Mesendoderm (in vitro differentiated cells): ENCODE measurements at regions not wholly inside any gene's neighbourhood (a gene's known extent, or its start where the extent isn't known, plus 50 kb on each side); places are given as distances from the start of the nearest gene placed in this dataset.

ENCODE experiments used
- DNase-seq: peaks from one replicate; pipeline ENCODE4 v3.0.0; 2013
- H2AK5ac ChIP-seq: 2 replicates; pipeline ENCODE4 v1.6.1; 2013; ENCODE audit warnings: low read length, inconsistent platforms
- H2BK120ac ChIP-seq: 2 replicates; pipeline ENCODE4 v1.6.1; 2013; ENCODE audit warnings: low read depth, mild to moderate bottlenecking, low read length, moderate library complexity, mixed read lengths
- H2BK15ac ChIP-seq: replicated peaks from 2 replicates; pipeline ENCODE4 v1.6.1; 2013; ENCODE audit warnings: low read depth, mild to moderate bottlenecking, moderate library complexity
- H2BK5ac ChIP-seq: 2 replicates; pipeline ENCODE4 v1.6.1; 2013; ENCODE audit warnings: low read length, inconsistent platforms
- H3K18ac ChIP-seq: 2 replicates; pipeline ENCODE4 v1.6.1; 2013; ENCODE audit warnings: mild to moderate bottlenecking, low read length, mixed read lengths
- H3K23ac ChIP-seq: one replicate; pipeline ENCODE4 v1.6.1; 2013; ENCODE audit warnings: low read length
- H3K27ac ChIP-seq: 2 replicates; pipeline ENCODE4 v1.5.1; 2013; ENCODE audit warnings: low read depth, mild to moderate bottlenecking, inconsistent platforms, low read length, moderate library complexity
- H3K27me3 ChIP-seq: 2 replicates; pipeline ENCODE4 v1.6.1; 2013; ENCODE audit warnings: low read length, control low read depth, mild to moderate bottlenecking, inconsistent platforms; ENCODE audit not compliant: insufficient read depth, poor library complexity
- H3K36me3 ChIP-seq: 2 replicates; pipeline ENCODE4 v1.6.1; 2013; ENCODE audit warnings: low read length, inconsistent platforms; ENCODE audit not compliant: control insufficient read depth, insufficient read depth
- H3K4ac ChIP-seq: one replicate; pipeline ENCODE4 v1.6.1; 2013; ENCODE audit warnings: low read depth, mild to moderate bottlenecking, low read length, moderate library complexity
- H3K4me1 ChIP-seq: 2 replicates; pipeline ENCODE4 v1.6.1; 2013; ENCODE audit warnings: low read depth, low read length, inconsistent platforms; ENCODE audit not compliant: control insufficient read depth
- H3K4me2 ChIP-seq: 2 replicates; pipeline ENCODE4 v1.6.1; 2013; ENCODE audit warnings: low read length
- H3K4me3 ChIP-seq: 2 replicates; pipeline ENCODE4 v1.5.1; 2013; ENCODE audit warnings: mild to moderate bottlenecking, low read length
- H3K56ac ChIP-seq: one replicate; pipeline ENCODE4 v1.6.1; 2013; ENCODE audit warnings: low read length
- H3K79me1 ChIP-seq: 2 replicates; pipeline ENCODE4 v1.6.1; 2013; ENCODE audit warnings: low read length, inconsistent platforms
- H3K79me2 ChIP-seq: 2 replicates; pipeline ENCODE4 v1.6.1; 2013; ENCODE audit warnings: mild to moderate bottlenecking, low read length; ENCODE audit not compliant: control insufficient read depth, insufficient read depth
- H3K9ac ChIP-seq: 2 replicates; pipeline ENCODE4 v1.6.1; 2013; ENCODE audit warnings: low read length, inconsistent platforms
- H4K5ac ChIP-seq: one replicate; pipeline ENCODE4 v1.6.1; 2013; ENCODE audit warnings: low read length
- H4K8ac ChIP-seq: one replicate; pipeline ENCODE4 v1.6.1; 2013; ENCODE audit warnings: low read depth, mild to moderate bottlenecking, control low read depth, low read length, moderate library complexity
- WGBS: extraction: QIAGEN DNeasy Blood & Tissue Kit; methylation state at CpG from one replicate; pipeline ENCODE4 v1.1.7; 2013; ENCODE audit warnings: low lambda C conversion rate, missing lambda C conversion rate; ENCODE audit not compliant: insufficient coverage; ENCODE audit errors: extremely low coverage; 5-methylcytosine and 5-hydroxymethylcytosine counted together

DNA sequence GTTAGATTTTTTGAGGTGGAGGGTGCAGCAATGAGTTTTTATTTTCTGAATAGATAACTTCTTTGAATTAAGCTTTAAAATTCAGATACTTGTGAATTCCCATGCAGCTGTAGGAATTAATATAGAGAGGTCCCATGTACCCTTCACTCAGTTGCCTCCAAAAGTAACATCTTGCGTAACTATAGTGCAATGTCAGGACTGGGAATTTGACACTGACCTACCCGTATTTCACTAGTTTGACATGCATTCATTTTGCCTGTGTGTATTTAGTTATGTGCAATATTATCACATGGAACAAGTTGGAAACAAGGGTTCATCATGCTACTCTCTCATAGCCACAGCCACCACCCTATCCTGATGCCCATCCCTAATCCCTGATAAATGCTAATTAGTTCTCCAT, 147.1 kb upstream of the IGFBP3 start:
- no peak overlapping the region for H2BK120ac ChIP-seq
- H3K4me3 ChIP-seq: no peak overlapping the region
- no peaks in the 10 kb centered on the region for H3K27me3 ChIP-seq
- no peaks in the 10 kb centered on the region for H3K4me1 ChIP-seq
- H3K36me3 ChIP-seq: no peaks in the 10 kb centered on the region
- no peak overlapping the region for H2BK15ac ChIP-seq
- WGBS: no CpG with 5 or more reads among the region's 2 CpGs
- H3K4ac ChIP-seq: no peak overlapping the region
- H3K4me2 ChIP-seq: no peak overlapping the region
- no peak overlapping the region for H3K27ac ChIP-seq
- no peak overlapping the region for H3K18ac ChIP-seq
- H4K8ac ChIP-seq: no peak overlapping the region
- H2BK5ac ChIP-seq: no peak overlapping the region
- H2AK5ac ChIP-seq: no peak overlapping the region
- H3K9ac ChIP-seq: no peak overlapping the region
- DNase-seq: no peak
- no peak overlapping the region for H4K5ac ChIP-seq
- H3K79me2 ChIP-seq: no peaks in the 10 kb centered on the region
- no peak overlapping the region for H3K56ac ChIP-seq
- no peak overlapping the region for H3K23ac ChIP-seq
- H3K79me1 ChIP-seq: no peaks in the 10 kb centered on the region

DNA sequence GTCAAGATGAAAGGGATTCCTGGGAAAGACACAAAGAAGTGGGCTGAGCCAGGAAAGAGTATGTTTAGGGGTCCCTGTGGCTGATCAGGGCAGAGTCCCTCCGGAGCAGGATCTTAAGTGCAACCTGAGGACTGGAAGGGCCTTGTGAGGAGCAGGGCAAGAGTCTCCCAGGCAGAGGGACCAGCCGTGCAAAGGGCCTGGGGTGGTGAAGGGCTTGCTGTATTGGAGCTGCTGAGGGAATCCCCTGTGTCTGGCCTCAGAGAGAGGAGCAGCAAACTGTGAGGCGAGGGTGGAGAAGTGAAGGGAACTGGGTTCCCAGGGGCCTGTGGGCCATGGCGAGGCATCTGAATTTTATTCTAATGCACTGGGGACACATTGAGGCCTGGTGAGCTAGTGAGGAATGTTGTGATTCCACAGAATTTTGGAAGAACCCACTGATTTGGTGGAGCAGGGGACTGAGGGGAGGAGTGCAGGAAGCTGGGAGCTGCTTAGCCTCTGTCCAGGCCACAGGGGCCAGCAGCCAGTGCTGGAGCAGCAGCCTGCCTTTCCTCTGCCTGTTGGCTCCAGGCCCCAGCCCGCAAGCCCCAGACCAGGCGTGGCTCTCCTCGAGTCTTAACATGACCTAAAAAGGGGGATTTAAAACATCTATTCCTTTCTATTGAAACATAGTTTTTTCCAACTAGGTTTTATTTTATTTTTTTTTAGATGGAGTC, 138.4 kb upstream of the IGFBP3 start:
- Histone ChIP-seq H3K4me3 (no peak overlapping the region), H4K8ac (no peak overlapping the region), H3K9ac (no peak overlapping the region), H3K27ac (no peak overlapping the region), H3K18ac (no peak overlapping the region), H3K56ac (no peak overlapping the region), H3K36me3 (no peaks in the 10 kb centered on the region), H2BK15ac (no peak overlapping the region), H3K4me1 (no peaks in the 10 kb centered on the region), H2BK5ac (no peak overlapping the region), H3K4ac (no peak overlapping the region), H3K4me2 (no peak overlapping the region), H3K79me2 (no peaks in the 10 kb centered on the region), H4K5ac (no peak overlapping the region), H3K79me1 (no peaks in the 10 kb centered on the region), H3K23ac (no peak overlapping the region), H2AK5ac (no peak overlapping the region), H3K27me3 (no peaks in the 10 kb centered on the region), H2BK120ac (no peak overlapping the region)
- no peak for DNase-seq
- no CpG with 5 or more reads among the region's 7 CpGs for WGBS

DNA sequence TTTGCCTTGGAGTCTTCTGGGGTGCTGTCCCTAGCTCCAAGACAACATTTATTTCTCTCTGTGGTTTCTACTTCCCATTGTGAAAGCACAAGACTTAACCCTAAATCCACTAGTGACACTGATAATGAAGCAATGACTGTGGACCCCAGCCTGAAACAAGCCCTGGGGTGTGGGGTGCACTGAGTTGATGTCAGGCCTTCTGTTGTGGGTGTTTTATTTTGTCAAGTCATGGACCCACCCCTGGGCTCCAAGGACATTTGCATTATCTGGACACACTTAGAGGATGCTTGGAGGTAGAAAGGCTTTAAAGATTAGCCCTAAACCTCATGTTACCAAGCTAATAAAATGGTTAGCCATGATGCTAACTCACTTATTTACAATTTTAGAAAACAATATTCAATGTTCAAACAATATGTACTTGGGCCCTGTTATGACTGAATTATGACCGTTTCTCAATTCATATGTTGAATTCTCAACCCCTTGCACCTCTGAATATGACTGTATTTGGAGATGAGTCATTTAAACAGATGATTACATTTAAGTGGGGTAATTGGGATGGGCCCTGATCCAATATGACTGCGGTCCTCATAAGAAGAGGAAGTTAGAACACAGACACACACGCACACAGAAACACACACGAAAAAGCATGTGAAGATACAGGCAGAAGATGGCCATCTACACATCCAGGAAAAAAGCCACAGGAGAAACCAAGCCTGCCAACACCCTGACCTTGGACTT, 137.2 kb upstream of the IGFBP3 start:
- H3K56ac ChIP-seq: no peak overlapping the region
- DNase-seq: no peak
- H3K36me3 ChIP-seq: no peaks in the 10 kb centered on the region
- H2BK5ac ChIP-seq: no peak overlapping the region
- H3K79me2 ChIP-seq: no peaks in the 10 kb centered on the region
- H3K4ac ChIP-seq: no peak overlapping the region
- H2BK15ac ChIP-seq: no peak overlapping the region
- no peak overlapping the region for H4K5ac ChIP-seq
- H4K8ac ChIP-seq: no peak overlapping the region
- no peak overlapping the region for H3K4me3 ChIP-seq
- H3K27ac ChIP-seq: no peak overlapping the region
- no peak overlapping the region for H3K4me2 ChIP-seq
- H3K23ac ChIP-seq: no peak overlapping the region
- no CpG with 5 or more reads among the region's 4 CpGs for WGBS
- H3K4me1 ChIP-seq: no peaks in the 10 kb centered on the region
- no peak overlapping the region for H2BK120ac ChIP-seq
- H2AK5ac ChIP-seq: no peak overlapping the region
- no peak overlapping the region for H3K18ac ChIP-seq
- no peaks in the 10 kb centered on the region for H3K27me3 ChIP-seq
- no peak overlapping the region for H3K9ac ChIP-seq
- H3K79me1 ChIP-seq: no peaks in the 10 kb centered on the region

DNA sequence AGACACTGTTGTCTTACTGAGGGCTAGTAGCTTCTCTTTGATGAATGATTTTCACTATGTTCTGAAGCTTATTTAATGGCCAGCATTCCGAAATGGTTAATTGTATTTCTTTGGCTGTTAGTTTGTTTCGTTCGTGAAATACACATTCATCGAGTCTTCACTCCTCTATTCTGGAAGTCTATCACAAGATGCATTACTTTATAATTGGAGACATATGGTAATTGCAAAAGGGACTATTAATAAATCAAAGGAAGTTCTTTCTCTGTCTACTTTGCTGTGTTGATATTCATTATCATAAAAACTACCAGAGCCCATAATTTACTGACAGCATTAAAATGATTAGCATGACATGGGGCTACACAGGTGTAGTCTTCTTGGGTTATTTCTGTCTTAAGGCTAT, 133.8 kb upstream of the IGFBP3 start:
- Histone ChIP-seq H2BK120ac (no peak overlapping the region), H3K9ac (no peak overlapping the region), H3K23ac (no peak overlapping the region), H2BK15ac (no peak overlapping the region), H3K4me3 (no peak overlapping the region), H3K27me3 (no peaks in the 10 kb centered on the region), H3K4ac (no peak overlapping the region), H3K18ac (no peak overlapping the region), H3K27ac (no peak overlapping the region), H3K79me1 (no peaks in the 10 kb centered on the region), H3K56ac (no peak overlapping the region), H3K36me3 (no peaks in the 10 kb centered on the region), H4K8ac (no peak overlapping the region), H2BK5ac (no peak overlapping the region), H3K4me2 (no peak overlapping the region), H3K79me2 (no peaks in the 10 kb centered on the region), H3K4me1 (no peaks in the 10 kb centered on the region), H2AK5ac (no peak overlapping the region), H4K5ac (no peak overlapping the region)
- DNase-seq: no peak
- no CpG with 5 or more reads among the region's 4 CpGs for WGBS

DNA sequence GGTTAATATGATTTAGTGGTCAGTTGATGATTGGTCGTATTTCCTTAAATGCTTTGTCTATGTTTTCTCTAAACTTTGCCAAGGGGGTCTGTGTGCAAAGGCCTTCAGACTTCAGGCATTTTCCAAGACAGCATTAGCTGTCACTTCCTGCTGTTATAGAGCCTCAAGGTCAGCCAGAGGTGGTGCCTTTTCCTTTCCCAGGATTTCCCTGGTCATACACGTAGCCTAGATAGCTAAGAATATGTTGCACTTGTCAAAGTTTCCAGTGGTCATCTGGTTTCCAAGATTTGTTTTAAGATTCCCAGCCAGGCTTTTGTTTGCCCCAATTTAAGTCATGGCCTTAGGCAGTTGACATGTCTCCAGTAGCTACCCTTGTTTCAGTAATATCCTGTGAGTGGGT, 133.2 kb upstream of the IGFBP3 start:
- Histone ChIP-seq H3K27me3 (no peaks in the 10 kb centered on the region), H3K79me2 (no peaks in the 10 kb centered on the region), H3K56ac (no peak overlapping the region), H4K8ac (no peak overlapping the region), H3K4me1 (no peaks in the 10 kb centered on the region), H3K18ac (peak overlapping the region; percentile 2), H3K79me1 (no peaks in the 10 kb centered on the region), H3K4ac (no peak overlapping the region), H3K4me3 (no peak overlapping the region), H4K5ac (no peak overlapping the region), H3K9ac (no peak overlapping the region), H2AK5ac (no peak overlapping the region), H2BK120ac (no peak overlapping the region), H2BK15ac (no peak overlapping the region), H3K36me3 (no peaks in the 10 kb centered on the region), H3K4me2 (no peak overlapping the region), H3K27ac (no peak overlapping the region), H3K23ac (no peak overlapping the region), H2BK5ac (no peak overlapping the region)
- no peak for DNase-seq
- WGBS: no CpG with 5 or more reads among the region's 2 CpGs
